ENCODE measurements at regions not wholly inside any gene's neighbourhood (a gene's known extent, or its start where the extent isn't known, plus 50 kb on each side); places are given as distances from the start of the nearest gene placed in this dataset.

DNA sequence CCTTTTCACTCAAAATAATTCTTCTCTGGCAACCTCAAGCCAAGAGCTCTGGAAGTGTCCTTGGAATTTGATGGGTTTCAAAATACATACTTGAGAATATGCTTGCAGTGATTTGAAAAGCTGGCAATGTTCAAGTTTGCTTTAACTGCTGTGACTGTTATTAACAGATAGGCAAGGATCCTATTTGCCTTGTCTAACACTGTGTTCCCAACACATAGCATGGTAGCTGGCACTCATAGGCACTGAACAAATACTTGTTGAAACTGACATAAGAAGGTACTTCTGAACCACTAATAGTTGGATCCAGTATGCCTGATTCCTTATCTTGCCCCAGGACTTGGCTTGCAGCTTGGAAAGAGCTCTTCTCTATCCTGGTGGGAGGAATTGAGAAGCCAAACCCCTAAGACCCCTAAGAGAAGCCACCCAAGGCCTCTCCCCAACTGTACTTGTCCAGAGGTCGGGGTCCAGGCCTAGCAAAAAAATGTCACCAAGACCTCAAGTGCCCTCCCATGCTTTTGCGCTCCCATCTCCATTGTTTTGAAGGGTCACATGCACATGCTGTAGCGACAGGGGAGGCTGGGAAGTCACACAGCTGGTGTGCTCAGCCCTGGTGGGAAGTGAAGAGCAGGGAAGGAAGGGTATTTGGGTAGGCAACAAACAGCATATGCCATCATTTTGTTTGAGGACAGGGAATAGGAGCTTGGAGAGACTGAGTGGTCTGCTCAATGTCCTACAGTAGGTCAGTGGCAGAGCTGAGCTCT is 118.4 kb upstream of the HAAO start:
- no peak for DNase-seq

- DNase-seq, result no peak
Observed at GRCh38 chr2:42909966-42910365, 117.6 kb upstream of the HAAO start.

GRCh38 chr2:42908518-42909200 is 116.3 kb upstream of the HAAO start:
- DNase-seq, result no peak

DNA sequence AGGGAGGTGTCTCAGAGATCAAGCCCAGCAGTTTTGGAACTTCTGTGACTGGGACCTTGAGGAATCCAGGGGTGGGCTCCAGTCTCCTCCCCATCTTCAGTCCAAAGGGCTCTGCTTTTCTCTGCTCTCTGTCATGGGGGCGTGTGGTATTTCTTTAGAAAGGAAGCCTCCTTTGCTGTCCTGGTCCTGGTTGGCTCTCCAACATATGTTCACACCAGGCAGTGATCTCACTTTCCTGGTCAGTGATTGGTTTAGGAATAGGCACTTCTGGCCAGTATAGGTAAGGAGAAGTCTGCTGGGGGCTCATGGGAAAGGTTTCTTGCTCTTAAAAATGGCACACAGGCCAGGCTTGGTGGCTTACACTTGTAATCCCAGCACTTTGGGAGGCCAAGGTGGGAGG is 115.5 kb upstream of the HAAO start:
- DNase-seq, result no peak

GRCh38 chr2:42906557-42907411 is 114.4 kb upstream of the HAAO start:
- peak; percentile 77 for DNase-seq

DNA sequence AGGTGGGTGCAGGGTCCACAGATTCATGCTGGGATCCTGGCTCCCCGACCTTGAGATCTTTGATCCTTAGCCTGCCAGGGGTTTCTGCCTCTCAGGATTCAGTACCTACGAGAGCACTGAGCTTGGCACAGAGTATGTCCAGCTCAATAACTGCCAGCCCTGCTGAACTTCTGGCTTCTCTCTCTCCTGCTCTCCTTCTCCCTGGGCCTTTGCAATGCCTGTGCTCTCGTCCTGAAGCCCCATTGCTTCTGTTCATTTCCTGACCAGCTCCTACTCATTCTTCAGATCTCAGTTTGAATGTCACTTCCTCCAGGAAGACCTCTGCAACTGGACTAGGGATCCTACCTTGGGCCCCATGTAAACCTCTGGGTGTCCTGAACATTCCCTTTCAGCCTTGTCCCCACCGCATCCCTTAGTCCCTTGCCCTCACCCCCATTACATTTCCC is 113.8 kb upstream of the HAAO start:
- no peak for DNase-seq

DNA sequence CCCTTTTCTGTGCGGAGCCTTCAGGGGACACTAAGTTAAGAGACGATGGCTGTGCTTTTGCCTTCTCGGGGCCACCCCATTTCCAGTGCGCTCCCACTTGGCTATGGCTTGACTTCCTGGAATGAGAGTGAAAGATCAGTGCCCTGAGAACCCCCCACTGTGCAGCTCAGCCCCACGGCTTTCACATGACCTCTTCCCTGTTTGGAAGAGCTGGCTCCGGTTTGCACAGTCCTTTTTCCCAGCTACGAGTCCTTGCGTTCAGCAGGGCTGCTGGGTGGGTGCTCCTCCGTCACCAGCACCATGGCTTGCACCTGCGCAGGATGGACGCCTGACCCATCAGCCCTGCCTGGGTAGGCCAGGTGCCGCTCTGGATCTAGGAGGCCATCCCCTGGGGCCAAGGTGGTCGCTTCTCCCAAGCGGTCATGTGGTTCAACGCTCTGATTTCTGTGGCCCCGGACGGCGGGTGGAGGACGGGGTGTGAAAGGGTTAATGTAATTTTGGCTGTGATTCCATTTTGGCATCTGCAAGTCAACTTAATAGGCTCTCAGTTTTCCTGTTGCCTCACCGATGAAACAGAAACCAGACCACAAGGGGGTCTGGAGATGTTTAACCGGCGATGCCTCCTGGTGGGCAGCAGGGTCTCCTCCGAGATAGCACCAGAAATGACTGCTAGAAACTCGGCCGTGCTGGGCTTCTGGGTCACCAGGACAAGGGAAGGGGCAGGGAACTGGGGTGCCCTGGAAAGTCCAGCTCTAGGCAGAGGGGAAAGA is 113.1 kb upstream of the HAAO start:
- DNase-seq, result peak; percentile 83

DNA sequence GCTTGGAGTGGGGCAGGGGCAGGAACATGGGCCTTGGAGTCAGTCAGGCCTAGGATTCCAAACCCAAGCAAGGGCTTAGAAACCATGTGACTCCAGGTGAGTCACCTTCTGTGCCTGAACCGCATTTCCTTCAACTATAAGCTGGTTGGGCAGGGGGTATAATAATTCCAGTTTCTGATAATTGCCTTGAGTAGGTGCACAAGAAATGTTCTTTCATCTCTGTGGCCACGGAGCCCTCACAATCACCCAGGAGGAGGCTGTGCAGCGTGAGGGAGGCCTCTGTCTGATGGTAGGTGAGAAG is 112.1 kb upstream of the HAAO start:
- DNase-seq, result no peak

DNA sequence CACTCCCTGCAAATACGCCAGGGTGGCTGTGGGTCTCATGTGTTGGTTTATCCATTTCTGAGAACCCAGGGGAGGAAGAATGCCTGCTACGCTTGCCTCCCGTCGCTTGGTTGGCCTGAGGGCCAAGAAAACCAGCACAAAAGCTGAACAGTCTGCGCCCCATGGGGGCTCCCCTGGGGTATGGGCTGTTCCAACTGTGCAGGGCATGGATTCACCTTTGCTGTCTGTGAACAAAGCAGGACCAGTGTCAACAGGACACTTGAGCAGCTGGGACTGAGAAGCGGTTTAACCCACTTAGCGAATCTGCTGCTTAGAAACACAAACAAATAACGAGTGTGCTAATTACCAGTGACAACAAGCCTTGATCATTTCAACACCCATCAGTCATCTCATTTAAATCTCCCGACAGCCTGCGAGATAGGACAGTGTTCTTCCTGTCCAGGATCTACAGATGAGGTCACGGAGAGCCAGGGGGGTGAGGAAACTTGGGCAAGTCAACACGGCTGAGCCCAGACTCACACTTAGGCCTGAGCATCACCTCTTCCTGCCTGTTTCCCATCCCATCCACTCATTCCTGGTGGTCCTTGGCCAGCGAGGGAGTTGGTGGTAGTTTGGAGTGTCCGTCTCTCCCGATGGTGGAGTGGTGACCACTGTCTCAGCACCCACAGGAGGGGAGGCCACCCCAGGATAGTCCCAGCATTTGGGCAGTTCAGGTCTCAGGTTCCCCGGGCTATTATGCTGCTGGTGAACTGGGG is 111.6 kb upstream of the HAAO start:
- no peak for DNase-seq

- no peak for DNase-seq
Observed at GRCh38 chr2:42902939-42903709, 110.7 kb upstream of the HAAO start.

GRCh38 chr2:42901076-42901640 is 108.8 kb upstream of the HAAO start:
- peak; percentile 69 for DNase-seq

DNA sequence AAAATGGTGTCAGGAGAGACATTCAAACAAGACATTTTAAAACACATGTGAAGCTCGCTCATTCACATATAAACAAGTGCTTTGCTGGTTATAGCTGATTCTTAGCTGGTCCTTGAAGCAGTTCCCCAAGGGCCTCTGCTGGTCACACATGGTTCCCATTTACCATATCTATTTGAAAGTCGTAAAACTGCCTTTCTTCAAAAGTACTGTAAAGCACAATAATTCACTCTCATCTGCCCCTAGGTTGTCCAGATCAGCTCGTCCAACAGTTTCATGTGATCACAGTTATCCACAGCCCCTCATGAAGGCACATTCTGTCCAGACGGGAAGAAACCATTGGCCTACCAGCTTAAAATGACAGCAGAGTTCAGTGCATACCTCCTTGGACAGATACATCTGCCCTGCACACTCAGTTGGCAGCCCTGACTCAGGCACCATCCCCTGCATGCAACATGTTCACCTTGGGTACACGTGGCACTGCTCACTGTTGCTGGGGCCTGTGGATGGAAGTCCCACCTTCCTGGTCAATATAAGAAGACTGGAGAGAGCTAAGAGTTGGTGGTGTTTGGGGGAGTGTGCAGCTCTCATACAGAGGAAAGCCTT is 108.0 kb upstream of the HAAO start:
- peak; percentile 54 for DNase-seq

DNA sequence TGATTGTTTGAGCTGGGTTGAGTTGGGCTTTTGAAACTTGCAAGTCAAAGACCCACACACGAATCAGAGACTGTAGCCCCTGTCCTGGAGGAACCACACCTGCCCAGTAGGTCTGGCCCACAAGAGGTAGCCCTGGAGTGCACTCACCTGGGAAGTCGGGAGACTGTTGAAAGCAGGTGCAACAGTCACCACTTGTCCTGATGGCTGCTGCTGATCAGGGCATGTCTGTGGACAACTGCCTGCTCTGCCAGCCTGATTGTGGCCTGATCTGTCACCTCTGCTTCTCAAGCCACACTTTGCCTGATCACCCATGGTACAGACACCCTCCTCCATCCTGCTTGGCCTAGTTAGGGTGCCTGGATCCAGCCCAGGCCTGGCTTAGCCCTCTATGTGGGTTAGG is 105.0 kb upstream of the HAAO start:
- DNase-seq, result no peak

GRCh38 chr2:42895791-42896135 is 103.4 kb upstream of the HAAO start:
- DNase-seq, result no peak

DNA sequence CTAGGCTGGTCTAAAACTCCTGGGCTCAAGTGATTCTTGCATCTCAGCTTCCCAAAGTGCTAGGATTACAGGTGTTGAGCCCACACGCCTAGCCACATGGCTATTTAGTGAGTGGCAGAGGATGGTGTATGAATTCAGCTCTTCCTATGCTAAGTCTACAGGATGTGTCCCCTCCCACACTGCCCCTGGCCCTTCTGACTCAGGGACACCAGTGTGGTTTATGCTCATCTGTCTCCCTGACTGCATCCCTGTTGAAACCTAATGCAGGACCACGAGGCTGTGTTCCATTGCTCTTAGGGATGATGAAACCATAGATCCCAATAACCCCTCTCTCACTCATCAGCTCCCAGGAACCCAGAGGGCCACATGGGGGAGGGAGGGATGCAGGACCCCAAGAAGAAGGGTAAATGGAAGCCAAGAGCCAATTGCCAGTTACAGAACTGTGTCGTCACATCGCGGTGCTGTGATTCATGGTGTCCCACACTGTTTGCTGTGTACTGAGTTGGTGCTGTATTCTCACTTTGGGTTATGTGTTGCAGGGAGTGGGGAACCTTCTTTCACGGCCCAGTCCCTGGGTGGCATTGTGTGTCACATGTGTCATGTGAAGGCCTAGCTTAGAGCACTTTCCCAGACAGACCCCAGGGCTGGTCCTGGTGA is 102.9 kb upstream of the HAAO start:
- DNase-seq, result no peak

GRCh38 chr2:42893047-42893758 is 100.8 kb upstream of the HAAO start:
- DNase-seq, result no peak

GRCh38 chr2:42890791-42891355 is 98.5 kb upstream of the HAAO start:
- no peak for DNase-seq

- peak; percentile 25 for DNase-seq
Observed at GRCh38 chr2:42888321-42889245, 96.2 kb upstream of the HAAO start.
